ENCODE measurements at regions not wholly inside any gene's neighbourhood (a gene's known extent, or its start where the extent isn't known, plus 50 kb on each side); places are given as distances from the start of the nearest gene placed in this dataset.
A peak's percentile ranks its signal among the peaks of the same experiment; 100 is the strongest.

DNA sequence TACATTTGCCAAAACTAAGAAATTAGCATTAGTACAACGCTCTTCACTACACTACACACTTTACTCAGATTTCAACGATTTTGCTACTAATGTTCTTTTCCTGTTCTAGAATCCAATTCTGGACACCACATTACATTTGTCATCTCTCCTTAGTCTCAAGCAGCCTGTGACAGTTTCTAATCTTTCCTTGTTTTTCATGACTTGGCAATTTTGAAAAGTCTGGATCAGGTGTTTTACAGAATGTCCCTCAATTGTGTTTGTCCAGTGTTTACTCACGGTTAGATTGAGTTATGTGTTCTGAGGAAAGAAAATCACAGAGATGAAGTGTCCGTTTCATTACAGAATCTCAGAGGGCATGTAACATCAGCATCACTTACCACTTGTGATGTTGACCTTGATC is 372.6 kb downstream of the TFAP2A start:
- peaks cover 0 to 9% (median 0%) of the 10 kb centered on the region in 8 donors for H3K9me3 ChIP-seq
- 70 to 88% (median 75%) methylated on average over 4 of the region's 4 CpGs for WGBS, 5 donors
- H3K27ac ChIP-seq, result no peak overlapping the region
- H3K4me1 ChIP-seq, result no peaks in the 10 kb centered on the region
- H3K4me3 ChIP-seq, result no peak overlapping the region
- intact Hi-C loops (cut with DNase I; ENCODE audit: low total_unique reads), result no loop called here
- H3K27me3 ChIP-seq (replicated peaks in 1 of 7), result no peaks in the 10 kb centered on the region
- no peaks in the 10 kb centered on the region for H3K36me3 ChIP-seq
- TF ChIP-seq, protein P1, sequence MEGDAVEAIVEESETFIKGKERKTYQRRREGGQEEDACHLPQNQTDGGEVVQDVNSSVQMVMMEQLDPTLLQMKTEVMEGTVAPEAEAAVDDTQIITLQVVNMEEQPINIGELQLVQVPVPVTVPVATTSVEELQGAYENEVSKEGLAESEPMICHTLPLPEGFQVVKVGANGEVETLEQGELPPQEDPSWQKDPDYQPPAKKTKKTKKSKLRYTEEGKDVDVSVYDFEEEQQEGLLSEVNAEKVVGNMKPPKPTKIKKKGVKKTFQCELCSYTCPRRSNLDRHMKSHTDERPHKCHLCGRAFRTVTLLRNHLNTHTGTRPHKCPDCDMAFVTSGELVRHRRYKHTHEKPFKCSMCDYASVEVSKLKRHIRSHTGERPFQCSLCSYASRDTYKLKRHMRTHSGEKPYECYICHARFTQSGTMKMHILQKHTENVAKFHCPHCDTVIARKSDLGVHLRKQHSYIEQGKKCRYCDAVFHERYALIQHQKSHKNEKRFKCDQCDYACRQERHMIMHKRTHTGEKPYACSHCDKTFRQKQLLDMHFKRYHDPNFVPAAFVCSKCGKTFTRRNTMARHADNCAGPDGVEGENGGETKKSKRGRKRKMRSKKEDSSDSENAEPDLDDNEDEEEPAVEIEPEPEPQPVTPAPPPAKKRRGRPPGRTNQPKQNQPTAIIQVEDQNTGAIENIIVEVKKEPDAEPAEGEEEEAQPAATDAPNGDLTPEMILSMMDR (IDR thresholded peaks at IDR 0.05 in 8 of 11, conservative IDR thresholded peaks at IDR 0.05 in 3 of 11), result no peak
- TF ChIP-seq POLR2AphosphoS5 (IDR thresholded peaks at IDR 0.05) (no peak), POLR2A (IDR thresholded peaks at IDR 0.05) (no peak)
- DNase-seq, result no peak

DNA sequence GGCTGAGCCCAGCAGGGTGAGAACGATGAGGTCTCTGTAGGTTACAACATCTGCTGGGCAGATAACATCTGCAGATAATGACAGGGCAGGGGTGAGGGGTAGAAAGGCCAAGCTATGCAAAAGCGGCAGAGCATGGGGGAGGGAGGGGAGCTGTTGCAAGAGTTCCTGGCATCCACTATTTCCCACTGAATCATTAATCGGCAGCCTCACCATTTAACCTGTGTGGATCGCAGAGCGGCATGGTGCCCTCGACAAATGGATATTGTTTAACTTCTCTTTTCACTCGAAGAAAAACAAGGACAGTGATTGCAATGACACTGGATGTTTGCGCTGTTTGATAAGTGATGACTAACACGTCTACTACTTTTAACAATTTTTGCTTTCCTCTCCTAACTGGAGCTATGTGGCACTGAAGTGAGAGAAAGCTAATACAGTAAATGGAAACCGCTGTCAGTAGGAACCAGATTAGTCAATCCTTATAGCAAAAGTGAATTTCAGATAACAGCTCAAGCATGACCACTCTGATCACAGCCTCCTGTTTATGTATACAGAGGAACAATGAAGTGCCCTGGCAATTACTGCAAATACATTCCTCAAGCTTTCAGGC is 381.5 kb downstream of the TFAP2A start:
- no peak overlapping the region for H3K27ac ChIP-seq
- peaks cover 0 to 15% (median 0%) of the 10 kb centered on the region in 7 donors for H3K27me3 ChIP-seq (replicated peaks in 1 of 7)
- no peak for DNase-seq
- no peak overlapping the region for H3K4me3 ChIP-seq
- no peaks in the 10 kb centered on the region for H3K9me3 ChIP-seq
- H3K36me3 ChIP-seq, result no peaks in the 10 kb centered on the region
- intact Hi-C loops (cut with DNase I; ENCODE audit: low total_unique reads), result no loop called here
- TF ChIP-seq POLR2A (IDR thresholded peaks at IDR 0.05) (no peak), POLR2AphosphoS5 (IDR thresholded peaks at IDR 0.05) (no peak)
- TF ChIP-seq, protein P1 (IDR thresholded peaks at IDR 0.05 in 8 of 11, conservative IDR thresholded peaks at IDR 0.05 in 3 of 11), result no peak
- no peaks in the 10 kb centered on the region for H3K4me1 ChIP-seq
- 57 to 61% (median 60%) methylated on average over 10 of the region's 10 CpGs for WGBS, 5 donors

DNA sequence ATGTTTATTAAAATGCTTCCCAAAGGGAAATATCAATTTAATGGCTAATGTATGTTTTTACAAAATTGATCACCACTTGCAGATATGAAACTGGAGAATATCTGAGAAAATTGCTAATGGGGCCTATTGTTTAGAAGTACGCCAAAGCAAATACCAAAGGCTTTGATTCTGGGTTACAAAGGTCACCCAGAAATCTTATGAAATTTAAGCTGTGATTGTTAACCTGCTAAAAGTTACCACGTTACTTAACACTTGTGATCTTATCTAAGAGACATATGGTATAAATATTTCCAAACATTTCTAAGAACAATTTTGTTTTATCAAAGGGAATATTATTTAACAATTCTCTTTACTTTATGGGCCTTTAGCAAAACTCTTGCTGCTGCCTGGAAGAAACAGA is 383.3 kb downstream of the TFAP2A start:
- Histone ChIP-seq H3K9me3 (no peaks in the 10 kb centered on the region), H3K27ac (no peak overlapping the region), H3K4me3 (no peak overlapping the region), H3K36me3 (no peaks in the 10 kb centered on the region), H3K27me3 (replicated peaks in 1 of 7) (peaks cover 0 to 15% (median 0%) of the 10 kb centered on the region in 7 donors), H3K4me1 (no peaks in the 10 kb centered on the region)
- no peak for DNase-seq
- TF ChIP-seq, protein P1 (IDR thresholded peaks at IDR 0.05 in 8 of 11, conservative IDR thresholded peaks at IDR 0.05 in 3 of 11), result no peak
- intact Hi-C loops (cut with DNase I; ENCODE audit: low total_unique reads), result no loop called here
- WGBS, 5 donors, result 78 to 91% (median 85%) methylated on average over 2 of the region's 2 CpGs

DNA sequence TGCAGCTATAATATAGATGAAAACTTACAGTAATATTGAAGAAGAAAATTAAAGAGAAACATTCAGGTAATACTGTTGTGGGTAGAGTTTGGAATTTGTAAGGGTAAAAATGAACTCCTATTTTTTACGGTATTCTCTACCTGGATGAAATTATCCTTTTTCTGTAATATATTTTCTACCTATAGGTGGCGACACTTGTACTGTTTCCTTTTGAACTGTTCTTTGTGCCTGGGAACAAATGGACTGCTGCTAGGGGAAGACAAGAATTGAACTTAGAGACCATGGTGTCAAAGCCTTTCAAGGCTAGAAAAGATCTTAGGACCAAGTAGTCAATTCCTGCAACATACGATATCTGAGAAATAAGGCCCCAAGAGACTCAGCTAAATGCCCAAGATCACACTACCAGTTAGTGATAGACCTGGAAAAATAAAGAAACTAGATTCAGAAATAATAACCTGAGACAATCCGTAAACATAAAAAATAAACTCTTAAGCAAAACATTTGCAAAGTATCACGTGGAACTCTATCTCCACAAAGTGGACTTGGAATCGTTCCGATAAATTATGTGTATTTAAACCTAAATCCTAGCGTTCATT is 383.8 kb downstream of the TFAP2A start:
- H3K4me1 ChIP-seq, result no peaks in the 10 kb centered on the region
- DNase-seq, result no peak
- no peak overlapping the region for H3K27ac ChIP-seq
- H3K27me3 ChIP-seq (replicated peaks in 1 of 7), result peaks cover 0 to 15% (median 0%) of the 10 kb centered on the region in 7 donors
- no peak overlapping the region for H3K4me3 ChIP-seq
- TF ChIP-seq POLR2A (IDR thresholded peaks at IDR 0.05), result no peak
- TF ChIP-seq, protein P1 (IDR thresholded peaks at IDR 0.05 in 8 of 11, conservative IDR thresholded peaks at IDR 0.05 in 3 of 11), result peak in 3 of 11 experiments; percentile 30 to 37 (median 33)
- 72 to 76% (median 74%) methylated on average over 8 of the region's 8 CpGs for WGBS, 5 donors
- H3K9me3 ChIP-seq, result no peaks in the 10 kb centered on the region
- H3K36me3 ChIP-seq, result no peaks in the 10 kb centered on the region
- intact Hi-C loops (cut with DNase I; ENCODE audit: low total_unique reads), result no loop called here

Data from spleen (tissue), 11 donors.